KOPT-K1 (cell line): ENCODE measurements at regions not wholly inside any gene's neighbourhood (a gene's known extent, or its start where the extent isn't known, plus 50 kb on each side); places are given as distances from the start of the nearest gene placed in this dataset.
"Not testable (repeated sequence)": the region's sequence is repeated elsewhere in the genome, so short reads cannot be mapped to it uniquely, and the experiment has no call there.

ENCODE experiments used
- H3K27ac ChIP-seq: fragments of 200-600 bp; sonication (generic); 2 replicates; pipeline ENCODE4 v1.5.1; 2016; ENCODE audit warnings: antibody characterized with exemption, mild to moderate bottlenecking, low read depth, low read length; ENCODE audit not compliant: poor library complexity, severe bottlenecking
- H3K36me3 ChIP-seq: fragments of 200-600 bp; sonication (generic); 2 replicates; pipeline ENCODE4 v1.5.1; 2017; ENCODE audit warnings: antibody characterized with exemption, mild to moderate bottlenecking, low read length, moderate library complexity; ENCODE audit not compliant: insufficient read depth
- H3K9me3 ChIP-seq: fragments of 200-600 bp; sonication (generic); 2 replicates; pipeline ENCODE4 v1.5.1; 2017; ENCODE audit warnings: antibody characterized with exemption, low read length, mild to moderate bottlenecking; ENCODE audit not compliant: insufficient read depth, poor library complexity, severe bottlenecking

GRCh38 chr12:93092649-93092945 lies 163.5 kb upstream of the EEA1 start:
- H3K27ac ChIP-seq = no peak overlapping the region
- no peaks in the 10 kb centered on the region for H3K36me3 ChIP-seq
- no peaks in the 10 kb centered on the region for H3K9me3 ChIP-seq

GRCh38 chr12:93093243-93093642 lies 164.1 kb upstream of the EEA1 start:
- H3K27ac ChIP-seq = no peak overlapping the region
- no peaks in the 10 kb centered on the region for H3K36me3 ChIP-seq
- no peaks in the 10 kb centered on the region for H3K9me3 ChIP-seq

- not testable (repeated sequence) for H3K36me3 ChIP-seq, H3K9me3 ChIP-seq, H3K27ac ChIP-seq
These were observed 165.1 kb upstream of the EEA1 start for GRCh38 chr12:93094222-93094621.

GRCh38 chr12:93094988-93095737 lies 166.1 kb upstream of the EEA1 start:
- Histone ChIP-seq H3K9me3 (no peaks in the 10 kb centered on the region), H3K36me3 (no peaks in the 10 kb centered on the region), H3K27ac (no peak overlapping the region)

- no peaks in the 10 kb centered on the region for H3K9me3 ChIP-seq
- H3K36me3 ChIP-seq = no peaks in the 10 kb centered on the region
These were observed 168.3 kb upstream of the EEA1 start for GRCh38 chr12:93097417-93097816.

GRCh38 chr12:93098077-93098476 lies 169.0 kb upstream of the EEA1 start:
- Histone ChIP-seq H3K36me3 (no peaks in the 10 kb centered on the region), H3K27ac (no peak overlapping the region), H3K9me3 (no peaks in the 10 kb centered on the region)

More at GRCh38 chr12:93097417-93097816, 168.3 kb upstream of the EEA1 start:
- no peak overlapping the region for H3K27ac ChIP-seq

- no peaks in the 10 kb centered on the region for H3K9me3 ChIP-seq
- H3K36me3 ChIP-seq = no peaks in the 10 kb centered on the region
- H3K27ac ChIP-seq = no peak overlapping the region
These were observed 170.7 kb upstream of the EEA1 start for GRCh38 chr12:93099792-93100191.

GRCh38 chr12:93100610-93101009 lies 171.5 kb upstream of the EEA1 start:
- H3K9me3 ChIP-seq = no peaks in the 10 kb centered on the region
- H3K36me3 ChIP-seq = no peaks in the 10 kb centered on the region
- H3K27ac ChIP-seq = no peak overlapping the region

- no peaks in the 10 kb centered on the region for H3K36me3 ChIP-seq
These were observed 172.3 kb upstream of the EEA1 start for GRCh38 chr12:93101367-93101766.

GRCh38 chr12:93102312-93102711 lies 173.2 kb upstream of the EEA1 start:
- no peaks in the 10 kb centered on the region for H3K36me3 ChIP-seq
- no peaks in the 10 kb centered on the region for H3K9me3 ChIP-seq
- no peak overlapping the region for H3K27ac ChIP-seq

More at GRCh38 chr12:93101367-93101766, 172.3 kb upstream of the EEA1 start:
- H3K27ac ChIP-seq = no peak overlapping the region
- no peaks in the 10 kb centered on the region for H3K9me3 ChIP-seq

GRCh38 chr12:93102744-93103143 lies 173.6 kb upstream of the EEA1 start:
- H3K36me3 ChIP-seq = no peaks in the 10 kb centered on the region
- H3K9me3 ChIP-seq = no peaks in the 10 kb centered on the region
- H3K27ac ChIP-seq = no peak overlapping the region

- Histone ChIP-seq H3K36me3 (no peaks in the 10 kb centered on the region), H3K27ac (no peak overlapping the region)
These were observed 174.1 kb upstream of the EEA1 start for GRCh38 chr12:93103154-93103553.

GRCh38 chr12:93104535-93104934 lies 175.4 kb upstream of the EEA1 start:
- Histone ChIP-seq H3K27ac (no peak overlapping the region), H3K9me3 (no peaks in the 10 kb centered on the region), H3K36me3 (no peaks in the 10 kb centered on the region)

More at GRCh38 chr12:93103154-93103553, 174.1 kb upstream of the EEA1 start:
- H3K9me3 ChIP-seq = no peaks in the 10 kb centered on the region

GRCh38 chr12:93106910-93107309 lies 177.8 kb upstream of the EEA1 start:
- Histone ChIP-seq H3K27ac (no peak overlapping the region), H3K9me3 (no peaks in the 10 kb centered on the region), H3K36me3 (no peaks in the 10 kb centered on the region)

GRCh38 chr12:93107514-93108312 lies 178.6 kb upstream of the EEA1 start:
- H3K36me3 ChIP-seq = no peaks in the 10 kb centered on the region
- no peak overlapping the region for H3K27ac ChIP-seq
- no peaks in the 10 kb centered on the region for H3K9me3 ChIP-seq

- H3K27ac ChIP-seq = no peak overlapping the region
These were observed 179.9 kb upstream of the EEA1 start for GRCh38 chr12:93108985-93109384.

More at GRCh38 chr12:93108985-93109384, 179.9 kb upstream of the EEA1 start:
- H3K9me3 ChIP-seq = no peaks in the 10 kb centered on the region
- H3K36me3 ChIP-seq = no peaks in the 10 kb centered on the region
